Esophagus muscularis mucosa (tissue), 4 donors: ENCODE measurements at regions not wholly inside any gene's neighbourhood (a gene's known extent, or its start where the extent isn't known, plus 50 kb on each side); places are given as distances from the start of the nearest gene placed in this dataset.
"Not testable (repeated sequence)": the region's sequence is repeated elsewhere in the genome, so short reads cannot be mapped to it uniquely, and the experiment has no call there.

ENCODE experiments used
- EP300 ChIP-seq: sonication (generic); formaldehyde crosslinking; IDR thresholded peaks from one replicate; pipeline ENCODE4 v1.6.1; 2017; ENCODE audit warnings: antibody characterized with exemption
- POLR2A ChIP-seq: fragments of 450-650 bp; IDR thresholded peaks from one replicate; pipeline ENCODE4 v1.6.1; 2017; ENCODE audit warnings: antibody characterized with exemption, moderate library complexity, mild to moderate bottlenecking, low read depth
- TF ChIP-seq, protein P1 (sequence below), 3 experiments: fragments of 200-600 bp in 2 of 3; fragments of 450-650 bp in 1 of 3; sonication (generic) in 2 of 3; IDR thresholded peaks; one replicate each; pipeline ENCODE4 v1.5.1; 2017 to 2019; ENCODE audit warnings: antibody characterized with exemption in 3 of 3, mild to moderate bottlenecking in 2 of 3, moderate library complexity in 1 of 3

DNA sequence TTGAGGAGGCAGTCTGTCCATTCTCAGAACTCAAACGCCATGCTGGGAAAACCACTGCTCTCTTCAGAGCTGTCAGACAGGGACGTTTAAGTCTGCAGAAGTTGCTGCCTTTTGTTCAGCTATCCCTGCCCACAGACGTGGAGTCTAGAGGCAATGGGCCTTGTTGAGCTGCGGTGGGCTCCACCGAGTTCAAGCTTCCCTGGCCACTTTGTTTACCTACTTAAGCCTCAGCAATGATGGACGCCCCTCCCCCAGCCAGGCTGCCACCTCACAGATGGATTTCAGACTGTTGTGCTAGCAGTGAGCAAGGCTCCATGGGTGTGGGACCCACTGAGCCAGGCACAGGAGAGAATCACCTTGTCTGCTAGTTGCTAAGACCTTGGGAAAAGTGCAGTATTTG is 375.1 kb downstream of the ZNF33B start:
- TF ChIP-seq, protein P1, sequence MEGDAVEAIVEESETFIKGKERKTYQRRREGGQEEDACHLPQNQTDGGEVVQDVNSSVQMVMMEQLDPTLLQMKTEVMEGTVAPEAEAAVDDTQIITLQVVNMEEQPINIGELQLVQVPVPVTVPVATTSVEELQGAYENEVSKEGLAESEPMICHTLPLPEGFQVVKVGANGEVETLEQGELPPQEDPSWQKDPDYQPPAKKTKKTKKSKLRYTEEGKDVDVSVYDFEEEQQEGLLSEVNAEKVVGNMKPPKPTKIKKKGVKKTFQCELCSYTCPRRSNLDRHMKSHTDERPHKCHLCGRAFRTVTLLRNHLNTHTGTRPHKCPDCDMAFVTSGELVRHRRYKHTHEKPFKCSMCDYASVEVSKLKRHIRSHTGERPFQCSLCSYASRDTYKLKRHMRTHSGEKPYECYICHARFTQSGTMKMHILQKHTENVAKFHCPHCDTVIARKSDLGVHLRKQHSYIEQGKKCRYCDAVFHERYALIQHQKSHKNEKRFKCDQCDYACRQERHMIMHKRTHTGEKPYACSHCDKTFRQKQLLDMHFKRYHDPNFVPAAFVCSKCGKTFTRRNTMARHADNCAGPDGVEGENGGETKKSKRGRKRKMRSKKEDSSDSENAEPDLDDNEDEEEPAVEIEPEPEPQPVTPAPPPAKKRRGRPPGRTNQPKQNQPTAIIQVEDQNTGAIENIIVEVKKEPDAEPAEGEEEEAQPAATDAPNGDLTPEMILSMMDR (IDR thresholded peaks at IDR 0.05), result not testable (repeated sequence)
- TF ChIP-seq EP300, POLR2A: not testable (repeated sequence)
